Body of pancreas (tissue), 4 donors: ENCODE measurements at regions not wholly inside any gene's neighbourhood (a gene's known extent, or its start where the extent isn't known, plus 50 kb on each side); places are given as distances from the start of the nearest gene placed in this dataset.
"Not testable (repeated sequence)": the region's sequence is repeated elsewhere in the genome, so short reads cannot be mapped to it uniquely, and the experiment has no call there.

Experiments used
- ATAC-seq: fragments of 150-250 bp; one replicate; pipeline ENCODE4 v1.9.1; 2016
- DNase-seq, 4 donors: peaks; one replicate each; pipeline ENCODE4 v3.0.0-alpha.2; 2019
- H3K27ac ChIP-seq, 4 donors: fragments of 200-600 bp; sonication (generic); 1 replicate in 3 of 4; 2 replicates in 1 of 4; pipeline versions ENCODE4 v1.5.1 to v1.6.1; 2016 to 2019; ENCODE audit warnings: mild to moderate bottlenecking in 1 of 4, mixed read lengths in 1 of 4, moderate library complexity in 1 of 4
- H3K27me3 ChIP-seq, 2 donors: fragments of 200-600 bp; sonication (generic); one replicate each; pipeline ENCODE4 v1.6.0; 2016; ENCODE audit warnings: mild to moderate bottlenecking in 1 of 2
- H3K36me3 ChIP-seq, 2 donors: fragments of 200-600 bp; sonication (generic); replicated peaks in 1 of 2; 2 replicates each; pipeline ENCODE4 v1.5.1; 2016; ENCODE audit warnings: low read depth in 2 of 2; ENCODE audit not compliant: insufficient read depth in 1 of 2
- H3K4me1 ChIP-seq: fragments of 200-600 bp; sonication (generic); one replicate; pipeline ENCODE4 v1.6.0; 2016
- H3K4me3 ChIP-seq, 2 donors: fragments of 200-600 bp; sonication (generic); 1 replicate in 1 of 2; 2 replicates in 1 of 2; pipeline ENCODE4 v1.5.1; 2016 to 2019
- H3K9me3 ChIP-seq, 3 donors: fragments of 200-600 bp; sonication (generic); 1 replicate in 2 of 3; 2 replicates in 1 of 3; pipeline ENCODE4 v1.5.1; 2016
- CTCF ChIP-seq, 7 experiments: fragments of 450-650 bp in 4 of 7; fragments of 200-600 bp in 3 of 7; sonication (generic) in 3 of 7; IDR thresholded peaks; one replicate each; pipeline ENCODE4 v1.5.1; 2016 to 2019; ENCODE audit warnings: antibody characterized with exemption in 7 of 7
- POLR2A ChIP-seq, 3 donors: fragments of 450-650 bp; IDR thresholded peaks; one replicate each; pipeline ENCODE4 v1.6.1; 2016; ENCODE audit warnings: antibody characterized with exemption in 3 of 3, mild to moderate bottlenecking in 2 of 3
- WGBS, 2 donors: methylation state at CpG; one replicate each; pipeline ENCODE4 v1.1.5; 2017; 5-methylcytosine and 5-hydroxymethylcytosine counted together
- intact Hi-C: fragments of 100-400 bp; cut with DNase I; formaldehyde crosslinking; loops from one replicate; pipeline ENCODE4 v1.15.1; 2023

DNA sequence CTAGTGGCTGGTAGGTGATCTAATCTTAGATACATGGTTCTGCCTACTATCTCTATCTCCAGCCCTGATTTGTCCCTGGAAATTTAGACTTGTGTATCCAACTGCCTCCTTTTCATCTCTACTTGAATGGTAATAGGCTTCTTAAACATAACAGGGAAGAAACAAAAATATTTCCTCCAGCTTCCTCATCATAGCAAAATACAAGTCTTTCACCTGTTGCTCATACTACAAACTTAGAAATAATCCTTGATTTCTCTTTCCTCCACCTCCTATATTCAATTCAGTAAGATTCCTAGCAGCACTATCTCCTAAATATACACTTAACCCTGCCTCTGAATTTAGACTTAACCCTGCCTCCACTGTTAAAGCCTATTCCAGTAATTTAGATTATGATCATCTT is 373.3 kb upstream of the ACTRT1 start:
- Histone ChIP-seq H3K27ac (no peak overlapping the region), H3K9me3 (no peaks in the 10 kb centered on the region), H3K27me3 (no peaks in the 10 kb centered on the region), H3K4me1 (no peaks in the 10 kb centered on the region), H3K36me3 (no peaks in the 10 kb centered on the region), H3K4me3 (no peak overlapping the region)
- no peak for DNase-seq
- intact Hi-C loops, result no loop called here
- no peak for ATAC-seq
- TF ChIP-seq CTCF (IDR thresholded peaks at IDR 0.05) (no peak), POLR2A (IDR thresholded peaks at IDR 0.05) (no peak)

DNA sequence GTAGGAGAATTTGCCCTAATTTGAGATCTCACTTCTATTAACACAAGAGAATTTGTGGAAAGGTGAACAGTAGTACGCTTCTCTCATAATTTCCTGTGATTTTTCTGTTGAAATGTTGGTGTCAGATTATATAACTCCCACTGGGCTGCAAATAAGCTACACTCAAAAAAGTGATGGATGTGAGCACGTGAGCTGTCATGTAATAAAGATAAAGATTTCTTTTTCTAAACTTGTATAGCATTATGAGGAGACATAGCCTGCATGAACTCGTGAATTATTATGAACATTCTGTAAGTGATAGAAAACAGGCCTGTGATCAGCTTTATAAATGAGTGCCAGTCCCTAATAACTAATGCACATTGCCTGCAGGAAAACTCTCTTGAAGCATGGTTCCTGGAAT is 356.6 kb upstream of the ACTRT1 start:
- H3K9me3 ChIP-seq, result no peaks in the 10 kb centered on the region
- ATAC-seq, result no peak
- DNase-seq, result no peak
- H3K27ac ChIP-seq, result no peak overlapping the region
- TF ChIP-seq CTCF (IDR thresholded peaks at IDR 0.05), result no peak
- no peak for TF ChIP-seq POLR2A (IDR thresholded peaks at IDR 0.05)
- 44 to 53% methylated on average over 3 of the region's 3 CpGs for WGBS, 2 donors
- no peaks in the 10 kb centered on the region for H3K27me3 ChIP-seq
- intact Hi-C loops, result no loop called here
- H3K4me3 ChIP-seq, result no peak overlapping the region
- H3K4me1 ChIP-seq, result no peaks in the 10 kb centered on the region
- no peaks in the 10 kb centered on the region for H3K36me3 ChIP-seq

GRCh38 chrX:128396601-128397000 is 344.4 kb upstream of the ACTRT1 start:
- no peaks in the 10 kb centered on the region for H3K36me3 ChIP-seq
- ATAC-seq (no peak), DNase-seq (no peak)
- H3K9me3 ChIP-seq, result no peaks in the 10 kb centered on the region
- no peaks in the 10 kb centered on the region for H3K27me3 ChIP-seq
- H3K4me3 ChIP-seq, result no peak overlapping the region
- no peak for TF ChIP-seq CTCF (IDR thresholded peaks at IDR 0.05)
- no peaks in the 10 kb centered on the region for H3K4me1 ChIP-seq
- 26 to 38% methylated on average over 3 of the region's 3 CpGs for WGBS, 2 donors
- intact Hi-C loops, result no loop called here
- H3K27ac ChIP-seq, result no peak overlapping the region

DNA sequence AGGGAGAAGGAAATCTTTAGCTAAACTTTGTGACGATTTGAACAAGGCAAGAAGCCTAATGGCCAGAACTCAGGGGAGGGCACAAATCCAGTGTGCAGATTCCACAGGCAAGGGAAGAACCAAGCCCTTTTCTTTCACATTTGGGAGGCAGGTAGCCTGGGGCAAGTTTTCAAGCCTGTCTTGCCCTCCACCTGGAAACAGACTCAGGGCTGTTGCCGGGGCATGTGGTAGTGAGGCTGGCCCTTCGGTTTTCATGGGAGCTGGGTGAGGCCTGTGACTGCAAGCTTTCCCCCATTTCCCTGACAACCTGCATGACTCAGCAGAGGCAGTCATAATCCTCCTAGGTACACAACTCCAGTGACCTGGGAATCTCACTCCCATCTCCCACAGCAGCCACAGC is 331.6 kb upstream of the ACTRT1 start:
- DNase-seq, H3K9me3 ChIP-seq, intact Hi-C loops, H3K4me3 ChIP-seq, ATAC-seq, H3K36me3 ChIP-seq, H3K4me1 ChIP-seq, H3K27ac ChIP-seq, H3K27me3 ChIP-seq: not testable (repeated sequence)
- WGBS, 2 donors, result 42 to 80% methylated on average over 1 to 3 of the region's 3 CpGs

DNA sequence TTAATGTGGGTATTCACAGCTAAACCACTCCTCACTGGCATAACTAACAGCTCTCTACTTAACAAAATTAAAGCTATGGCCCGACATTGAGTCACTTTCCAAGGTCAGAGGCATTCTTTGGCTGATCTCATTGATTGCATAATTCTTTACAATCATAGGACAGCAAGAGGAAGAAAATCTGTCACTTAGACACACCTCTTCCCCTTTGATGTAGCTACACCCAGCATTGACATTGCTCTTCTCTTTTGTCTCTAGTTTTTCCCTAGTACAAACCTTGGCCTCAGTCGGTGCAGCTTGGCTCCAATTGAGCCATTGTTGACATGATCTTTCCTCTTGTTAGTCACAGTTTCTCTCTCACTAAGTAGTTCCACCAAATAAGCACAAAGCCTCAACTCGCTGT is 313.3 kb upstream of the ACTRT1 start:
- Histone ChIP-seq H3K36me3 (no peaks in the 10 kb centered on the region), H3K9me3 (no peaks in the 10 kb centered on the region), H3K4me1 (no peaks in the 10 kb centered on the region), H3K27me3 (no peaks in the 10 kb centered on the region), H3K27ac (no peak overlapping the region), H3K4me3 (no peak overlapping the region)
- no peak for ATAC-seq
- DNase-seq, result no peak
- TF ChIP-seq POLR2A (IDR thresholded peaks at IDR 0.05) (no peak), CTCF (IDR thresholded peaks at IDR 0.05) (no peak)
- 51 to 70% methylated on average over 3 of the region's 3 CpGs for WGBS, 2 donors
- intact Hi-C loops, result no loop called here
